Fibroblast of skin of right biceps (primary cell): ENCODE measurements at regions not wholly inside any gene's neighbourhood (a gene's known extent, or its start where the extent isn't known, plus 50 kb on each side); places are given as distances from the start of the nearest gene placed in this dataset.

Experiments used
- DNase-seq: peaks from one replicate; pipeline ENCODE4 v3.0.0-alpha.2; 2013

DNA sequence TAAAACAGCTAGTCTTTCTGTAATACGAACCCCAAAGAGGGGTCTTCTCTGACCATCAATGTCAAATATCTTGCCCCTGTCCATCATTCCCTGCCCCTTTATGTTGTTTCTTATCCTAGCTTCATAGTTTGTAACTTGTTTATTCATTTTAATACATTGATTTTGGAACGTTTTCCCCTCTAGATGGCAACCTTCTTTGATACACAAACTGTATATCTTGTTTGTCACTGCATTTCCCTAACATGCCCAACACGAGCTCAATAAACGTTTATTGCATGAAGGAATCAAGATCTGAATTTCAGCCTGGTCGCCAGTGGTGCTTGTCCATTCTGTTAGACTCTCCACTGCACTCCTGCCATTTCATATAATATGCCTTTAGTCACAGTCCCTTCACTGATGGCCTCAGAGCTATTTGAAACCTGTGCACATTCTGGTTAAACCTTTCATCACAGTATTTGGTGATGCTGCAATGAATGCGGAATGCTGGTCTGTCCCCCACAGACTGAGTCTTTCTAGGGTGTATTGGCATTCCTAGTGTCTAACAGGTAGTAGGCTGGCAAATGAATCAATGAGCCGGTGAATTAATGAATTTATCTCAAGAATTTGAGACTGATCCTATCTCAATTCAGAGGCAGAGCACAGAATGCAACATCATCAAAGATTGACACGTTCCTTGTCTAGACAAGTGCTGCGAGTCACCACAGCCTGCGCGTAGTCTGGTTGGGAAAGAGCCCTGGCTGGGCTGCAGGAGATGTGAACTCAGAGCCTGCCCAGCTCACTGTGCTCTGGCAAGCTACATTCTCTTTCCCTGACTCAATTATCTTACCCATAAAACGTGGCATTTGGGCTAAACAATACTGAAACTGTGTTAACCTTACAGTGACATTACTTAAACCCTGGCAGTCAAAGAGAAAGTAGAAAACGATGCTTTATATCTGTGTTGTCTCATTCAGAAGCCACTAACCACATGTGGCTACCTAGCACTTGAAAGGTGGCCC is 55.2 kb upstream of the FRMD4A start:
- peak; percentile 91 for DNase-seq

DNA sequence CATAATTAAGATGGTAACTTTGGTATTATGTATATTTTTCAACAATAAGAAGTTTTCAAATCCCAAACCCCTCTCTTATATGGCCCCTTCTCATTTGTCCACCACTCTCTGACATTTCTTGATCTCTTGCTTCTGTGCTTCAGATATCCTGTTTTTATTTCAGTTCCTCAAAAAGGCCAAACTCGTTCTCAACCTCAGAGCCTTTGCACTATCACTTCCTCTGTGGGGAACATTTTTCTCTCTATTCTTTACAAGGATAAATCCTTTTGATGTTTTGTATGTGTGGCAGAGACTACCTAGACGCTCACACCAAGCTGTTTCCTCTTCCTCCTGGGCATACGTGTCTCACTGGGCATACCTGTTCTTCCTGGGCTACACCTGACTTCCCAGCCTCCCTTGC is 54.2 kb upstream of the FRMD4A start:
- DNase-seq, result no peak

DNA sequence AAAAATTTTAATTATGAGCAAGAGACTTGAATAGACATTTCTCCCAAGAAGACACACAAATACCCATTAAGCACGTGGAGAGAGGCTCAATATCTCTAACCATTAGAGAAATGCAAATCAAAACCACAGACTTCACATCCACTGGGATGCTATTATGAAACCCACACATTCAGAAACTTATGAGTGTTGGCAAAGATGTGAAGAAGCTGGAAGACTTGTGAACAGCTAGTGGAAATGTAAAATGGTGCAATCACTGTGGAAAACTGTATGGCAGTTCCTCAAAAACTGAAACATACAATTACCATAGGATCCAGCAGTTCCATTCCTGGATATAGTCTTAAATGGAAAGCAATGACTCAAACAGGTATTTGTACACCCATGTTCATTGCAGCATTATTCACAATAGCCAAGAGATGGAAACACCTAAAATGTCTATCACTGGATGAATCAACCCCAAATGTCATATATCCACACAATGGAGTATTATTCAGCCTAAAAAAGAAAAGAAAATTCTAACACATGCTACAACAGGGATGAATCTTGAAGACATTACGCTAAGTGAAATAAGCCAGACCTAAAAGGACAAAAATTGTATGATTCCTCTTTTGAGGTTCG is 53.5 kb upstream of the FRMD4A start:
- peak; percentile 42 for DNase-seq

DNA sequence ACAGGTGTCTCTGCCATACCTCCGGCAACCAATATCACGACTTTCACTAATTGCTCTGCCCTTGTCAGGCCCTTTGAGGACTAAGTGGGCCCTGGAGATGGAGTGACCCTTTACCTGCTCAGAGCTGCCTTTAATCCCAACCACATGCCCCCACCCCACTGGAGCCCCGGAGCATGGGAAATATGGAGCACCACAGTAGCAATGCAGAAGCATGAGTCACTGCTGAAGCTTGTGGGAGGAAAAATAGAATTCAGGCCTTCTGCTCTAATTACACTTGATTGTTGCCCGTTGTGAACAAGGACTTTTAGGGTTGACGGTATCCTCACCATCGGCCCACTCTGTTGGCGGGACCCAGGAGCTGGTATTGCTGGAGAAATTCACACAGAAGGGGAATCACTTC is 52.5 kb upstream of the FRMD4A start:
- peak; percentile 53 for DNase-seq

DNA sequence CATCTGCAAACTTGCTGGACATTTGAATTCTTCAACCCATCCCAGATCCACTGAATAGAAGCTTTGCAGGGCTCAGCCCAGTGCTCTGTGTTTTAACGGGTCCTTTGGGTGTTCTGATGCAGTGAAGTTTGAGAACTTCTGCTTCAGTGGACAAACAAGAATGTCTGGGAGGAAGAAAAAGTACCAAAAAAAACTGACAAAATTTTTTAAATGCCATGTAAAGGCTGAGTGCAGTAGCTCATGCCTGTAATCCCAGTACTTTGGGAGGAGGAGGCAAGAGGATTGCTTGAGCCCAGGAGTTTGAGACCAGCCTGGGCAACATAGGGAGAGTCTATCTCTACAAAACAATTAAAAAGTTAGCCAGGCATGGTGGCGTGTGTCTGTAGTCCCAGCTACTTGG is 51.8 kb upstream of the FRMD4A start:
- DNase-seq, result no peak

DNA sequence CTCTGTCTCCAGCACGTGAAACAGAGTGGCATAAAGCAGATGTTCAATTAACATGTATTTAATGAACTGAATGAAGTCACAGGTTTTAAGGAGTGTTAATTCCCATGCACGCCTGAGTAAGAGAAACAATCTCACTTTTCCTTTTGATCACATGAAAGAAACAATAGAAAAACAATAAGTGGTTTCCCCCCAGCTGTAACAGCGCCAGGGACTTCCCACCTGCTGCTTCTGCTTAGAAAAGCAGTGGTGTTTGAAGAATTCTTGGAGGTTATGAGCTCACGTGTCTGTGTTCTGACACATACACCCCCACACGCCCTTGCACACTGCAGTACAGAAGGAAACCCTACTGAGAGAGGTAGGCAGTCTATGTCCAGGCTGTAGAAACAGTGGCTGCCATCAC is 51.3 kb upstream of the FRMD4A start:
- no peak for DNase-seq

DNA sequence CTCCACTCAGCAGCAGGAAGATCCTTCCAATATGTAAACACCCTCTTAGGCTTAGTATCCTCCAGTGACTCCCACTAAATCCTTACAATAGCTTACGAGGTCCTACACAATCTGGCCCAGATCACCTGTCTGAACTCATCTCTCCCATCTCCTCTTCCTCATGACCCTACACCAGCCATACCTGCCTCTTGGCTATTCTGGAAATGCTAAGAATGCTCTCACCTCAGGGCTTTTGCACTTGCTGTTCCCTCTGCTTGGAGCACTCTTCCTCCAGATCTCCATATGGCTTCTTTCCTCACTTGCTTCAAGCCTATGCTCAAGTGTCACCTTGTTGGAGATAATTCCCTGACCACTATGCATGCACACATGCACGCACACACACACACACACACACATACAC is 50.8 kb upstream of the FRMD4A start:
- DNase-seq, result no peak

DNA sequence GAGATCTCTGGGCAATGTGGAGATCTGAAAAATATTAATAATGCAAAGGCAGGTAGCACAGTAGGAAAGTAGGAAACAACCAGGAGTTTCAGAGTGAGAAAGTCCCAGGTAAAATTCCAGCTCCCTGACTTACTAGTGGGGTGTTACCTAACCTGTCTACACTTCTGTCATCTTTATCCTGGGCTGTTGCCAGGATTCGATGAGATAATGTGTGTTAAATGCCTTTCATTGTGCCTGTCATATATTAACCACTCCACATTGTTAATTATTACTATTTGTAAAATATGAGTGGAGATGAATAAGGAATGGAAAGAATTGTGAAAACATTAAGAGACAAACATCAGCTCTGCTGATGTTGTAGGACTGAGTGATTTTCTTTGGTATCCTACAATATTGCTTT is 50.0 kb upstream of the FRMD4A start:
- DNase-seq, result no peak
